Mesodermal cell (in vitro differentiated cells): ENCODE measurements at regions not wholly inside any gene's neighbourhood (a gene's known extent, or its start where the extent isn't known, plus 50 kb on each side); places are given as distances from the start of the nearest gene placed in this dataset.

Experiments
- H3K27ac ChIP-seq: 2 replicates; pipeline ENCODE4 v1.7.0; 2013; ENCODE audit warnings: mild to moderate bottlenecking, low read depth, low read length, moderate library complexity; ENCODE audit not compliant: severe bottlenecking
- H3K36me3 ChIP-seq: 2 replicates; pipeline ENCODE4 v1.7.1; 2013; ENCODE audit warnings: mild to moderate bottlenecking, low read length, moderate library complexity; ENCODE audit not compliant: control insufficient read depth, insufficient read depth
- H3K4me1 ChIP-seq: one replicate; pipeline ENCODE4 v1.7.1; 2013; ENCODE audit warnings: mild to moderate bottlenecking, low read length; ENCODE audit not compliant: insufficient read depth, control insufficient read depth, poor library complexity, severe bottlenecking
- H3K4me3 ChIP-seq: 2 replicates; pipeline ENCODE4 v1.7.0; 2013; ENCODE audit warnings: low read length, control low read depth, mild to moderate bottlenecking; ENCODE audit not compliant: insufficient read depth, poor library complexity, severe bottlenecking; ENCODE audit errors: extremely low read depth
- H3K9me3 ChIP-seq: 2 replicates; pipeline ENCODE4 v1.7.1; 2013; ENCODE audit warnings: mild to moderate bottlenecking, low read length, moderate library complexity; ENCODE audit not compliant: control insufficient read depth
- WGBS, 2 experiments: methylation state at CpG; one replicate each; pipeline ENCODE4 v1.1.5; 2013; ENCODE audit warnings: missing lambda C conversion rate in 2 of 2; ENCODE audit not compliant: insufficient coverage in 2 of 2; 5-methylcytosine and 5-hydroxymethylcytosine counted together

DNA sequence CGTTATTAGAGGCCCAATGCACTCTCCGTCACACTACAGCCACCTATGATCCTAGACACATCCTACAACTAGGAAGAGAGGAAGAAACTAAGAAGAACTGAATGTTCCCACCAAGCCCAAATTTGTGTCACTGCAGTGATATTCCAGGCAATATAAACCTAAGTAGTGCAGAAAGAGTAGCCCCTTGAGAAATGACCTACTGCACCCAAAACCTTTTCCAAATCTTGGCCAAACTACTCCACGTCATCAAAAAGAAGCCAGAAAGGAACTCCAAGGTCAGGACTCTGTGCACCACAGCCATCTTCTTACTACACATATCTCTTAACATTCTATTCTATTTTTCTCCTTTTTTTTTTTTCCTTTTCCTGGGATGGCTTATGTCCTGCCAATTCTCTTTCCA, 60.2 kb downstream of the ADAMTS1 start:
- Histone ChIP-seq H3K36me3 (no peaks in the 10 kb centered on the region), H3K9me3 (no peaks in the 10 kb centered on the region), H3K4me3 (no peak overlapping the region), H3K27ac (no peak overlapping the region), H3K4me1 (no peaks in the 10 kb centered on the region)
- WGBS, 2 experiments, result 71 to 75% methylated on average over 1 to 2 of the region's 3 CpGs

DNA sequence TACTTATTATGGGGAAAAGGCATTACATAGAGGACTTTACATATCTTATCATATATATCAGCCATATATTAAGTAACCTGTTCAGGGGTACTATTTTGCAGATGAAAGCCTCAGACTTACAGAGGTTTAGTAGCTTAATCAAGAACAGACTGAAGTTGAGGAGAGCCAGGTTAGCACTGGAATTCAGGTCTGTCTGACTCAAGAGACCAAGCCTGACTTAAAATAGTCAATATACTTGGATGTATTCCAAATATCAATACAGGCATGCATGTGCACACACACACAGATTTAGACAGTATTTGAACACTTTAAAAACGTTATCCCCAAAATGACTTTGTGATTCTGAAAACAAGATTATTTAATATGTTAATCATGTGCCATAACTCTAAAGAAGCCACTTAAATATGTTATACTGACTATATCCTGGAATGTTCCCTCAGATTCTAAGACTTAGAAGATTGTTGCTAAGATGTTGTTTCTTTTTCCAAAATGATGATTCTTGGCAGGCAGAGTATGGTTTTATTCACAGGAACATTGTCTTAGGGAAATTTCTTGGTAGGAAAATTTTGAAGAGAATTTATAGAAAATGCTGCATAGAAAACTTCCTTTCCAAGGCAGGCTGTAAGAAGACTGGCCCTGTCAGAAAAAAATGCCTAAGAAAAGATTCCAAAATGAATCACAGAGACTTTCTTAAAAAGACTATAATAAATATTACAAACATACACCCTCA, 61.6 kb downstream of the ADAMTS1 start:
- no peak overlapping the region for H3K4me3 ChIP-seq
- no peak overlapping the region for H3K27ac ChIP-seq
- no peaks in the 10 kb centered on the region for H3K9me3 ChIP-seq
- no peaks in the 10 kb centered on the region for H3K36me3 ChIP-seq
- no peaks in the 10 kb centered on the region for H3K4me1 ChIP-seq
- no CpG with 5 or more reads among the region's 1 CpG for WGBS, 2 experiments

DNA sequence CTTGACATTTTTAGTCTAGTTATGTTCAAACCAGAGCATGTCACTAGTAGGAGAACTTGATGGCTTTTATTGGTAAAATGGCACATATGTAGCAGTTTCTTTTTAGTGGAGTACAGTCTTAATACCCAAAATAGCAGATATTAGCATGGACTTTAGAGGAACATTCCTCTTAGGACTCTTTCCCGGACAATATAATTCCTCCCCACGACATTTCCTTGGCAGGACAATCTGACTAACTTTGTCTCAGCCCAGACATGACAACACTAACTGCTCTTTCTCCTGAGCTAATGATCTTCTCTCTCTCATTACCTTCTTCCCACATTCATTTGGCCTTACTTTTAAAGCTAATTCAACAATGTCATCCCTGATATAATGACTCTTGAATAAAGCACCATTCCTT, 62.5 kb downstream of the ADAMTS1 start:
- no peak overlapping the region for H3K27ac ChIP-seq
- 70 to 95% methylated on average over 2 of the region's 2 CpGs for WGBS, 2 experiments

DNA sequence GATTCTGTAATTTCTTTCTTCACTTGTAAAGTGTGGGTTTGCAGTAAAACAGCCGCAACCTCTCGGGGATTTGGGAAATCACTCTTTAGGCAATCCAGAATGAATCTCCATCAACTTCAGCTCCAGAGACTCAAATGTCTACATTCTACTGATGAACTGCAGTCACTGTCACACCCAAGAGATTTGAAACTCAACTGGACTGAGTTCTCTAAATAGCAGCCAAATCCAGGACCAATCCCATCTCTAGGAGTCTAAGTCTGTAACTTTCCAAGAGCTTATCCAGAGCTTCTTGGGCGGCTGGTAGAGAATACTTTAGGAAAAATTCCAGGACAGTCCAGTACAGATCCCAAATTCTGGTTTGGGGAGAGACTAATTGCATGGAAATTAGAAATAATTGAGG, 62.9 kb downstream of the ADAMTS1 start:
- peaks cover 4% of the 10 kb centered on the region for H3K4me1 ChIP-seq
- H3K9me3 ChIP-seq, result peaks cover 4% of the 10 kb centered on the region
- H3K27ac ChIP-seq, result no peak overlapping the region
- 60 to 100% methylated on average over 1 to 2 of the region's 3 CpGs for WGBS, 2 experiments
- H3K36me3 ChIP-seq, result no peaks in the 10 kb centered on the region
- no peak overlapping the region for H3K4me3 ChIP-seq

More for the DNA sequence above, 62.5 kb downstream of the ADAMTS1 start:
- Histone ChIP-seq H3K4me1 (no peaks in the 10 kb centered on the region), H3K4me3 (no peak overlapping the region), H3K36me3 (no peaks in the 10 kb centered on the region), H3K9me3 (peaks cover 4% of the 10 kb centered on the region)

DNA sequence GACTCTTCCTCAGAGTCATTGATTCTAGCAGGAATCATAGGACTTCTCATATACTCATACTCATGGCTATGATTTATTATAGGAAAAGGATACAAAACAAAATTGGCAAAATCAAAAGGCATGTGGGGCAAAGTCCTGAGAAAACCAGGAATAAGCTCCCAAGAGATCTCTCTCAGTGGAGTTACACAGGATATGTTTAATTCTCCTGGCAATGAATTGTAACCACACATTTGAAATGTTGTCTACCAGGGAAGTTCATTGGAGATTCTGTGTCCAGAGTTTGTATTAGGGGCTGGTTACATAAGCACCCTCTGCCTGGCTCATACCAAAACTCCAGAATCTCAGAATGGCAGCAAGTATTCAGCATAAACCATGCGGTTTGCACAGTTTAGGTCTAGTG, 63.9 kb downstream of the ADAMTS1 start:
- peaks cover 14% of the 10 kb centered on the region for H3K4me1 ChIP-seq
- H3K4me3 ChIP-seq, result no peak overlapping the region
- peaks cover 4% of the 10 kb centered on the region for H3K9me3 ChIP-seq
- no peaks in the 10 kb centered on the region for H3K36me3 ChIP-seq
- WGBS, 2 experiments, result 83 to 100% methylated on average over 1 of the region's 1 CpG
- no peak overlapping the region for H3K27ac ChIP-seq

DNA sequence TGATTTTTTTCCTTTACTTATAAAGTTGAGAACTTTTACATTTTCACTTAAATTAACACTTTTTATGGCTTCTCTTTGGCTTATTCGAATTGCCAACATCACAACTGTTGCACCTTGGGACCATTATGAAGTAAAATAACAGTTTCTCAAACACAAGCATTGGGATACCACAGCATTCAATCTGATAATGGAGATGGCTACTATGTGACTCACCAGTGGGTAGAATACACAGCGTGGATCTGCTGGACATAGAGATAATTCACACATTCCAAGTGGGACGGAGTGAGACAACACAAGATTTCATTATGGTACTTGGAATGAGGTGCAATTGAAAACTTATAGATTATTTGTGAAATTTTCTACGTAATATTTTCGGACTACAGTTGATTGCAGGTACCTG, 68.0 kb downstream of the ADAMTS1 start:
- H3K9me3 ChIP-seq, result peaks cover 4% of the 10 kb centered on the region
- peak overlapping the region; percentile 77 for H3K27ac ChIP-seq
- WGBS, 2 experiments, result 92 to 95% methylated on average over 2 to 3 of the region's 5 CpGs
- H3K4me3 ChIP-seq, result no peak overlapping the region
- no peaks in the 10 kb centered on the region for H3K36me3 ChIP-seq
- H3K4me1 ChIP-seq, result peaks cover 26% of the 10 kb centered on the region

DNA sequence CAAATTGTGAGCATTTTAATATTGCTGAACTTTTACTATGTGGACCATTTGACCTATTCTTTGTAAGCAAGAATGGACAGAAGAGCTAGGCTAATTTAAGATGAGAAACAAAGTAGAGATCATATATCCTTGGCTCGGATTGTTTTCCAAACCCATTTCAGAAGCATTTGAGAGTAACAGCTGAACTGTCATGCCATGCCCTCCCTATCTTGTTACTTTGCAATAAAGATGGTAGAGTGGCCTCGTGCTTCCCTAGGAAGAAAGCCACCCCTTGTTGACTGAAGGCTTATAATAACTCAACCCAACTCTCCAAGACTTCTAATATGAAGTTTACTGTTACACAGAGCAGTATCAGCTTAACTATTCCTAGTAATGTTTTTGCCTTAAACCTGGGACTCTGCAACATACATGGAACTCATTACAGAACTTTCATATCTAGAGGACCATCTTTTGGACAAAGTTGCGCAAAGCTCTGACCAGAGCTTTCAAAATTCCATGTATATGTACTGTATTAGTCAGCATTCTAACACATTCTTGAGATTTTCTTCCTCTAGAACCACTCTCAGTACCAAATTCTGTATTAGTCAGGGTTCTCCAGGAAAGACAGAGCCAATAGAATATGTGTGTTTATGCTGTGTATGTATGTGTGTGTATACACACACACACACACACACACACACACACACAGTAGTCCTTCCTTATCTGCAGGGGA, 68.7 kb downstream of the ADAMTS1 start:
- 88 to 100% methylated on average over 1 of the region's 3 CpGs for WGBS, 2 experiments
- Histone ChIP-seq H3K36me3 (no peaks in the 10 kb centered on the region), H3K4me1 (peaks cover 33% of the 10 kb centered on the region), H3K4me3 (no peak overlapping the region), H3K27ac (peak overlapping the region; percentile 77), H3K9me3 (peaks cover 4% of the 10 kb centered on the region)

DNA sequence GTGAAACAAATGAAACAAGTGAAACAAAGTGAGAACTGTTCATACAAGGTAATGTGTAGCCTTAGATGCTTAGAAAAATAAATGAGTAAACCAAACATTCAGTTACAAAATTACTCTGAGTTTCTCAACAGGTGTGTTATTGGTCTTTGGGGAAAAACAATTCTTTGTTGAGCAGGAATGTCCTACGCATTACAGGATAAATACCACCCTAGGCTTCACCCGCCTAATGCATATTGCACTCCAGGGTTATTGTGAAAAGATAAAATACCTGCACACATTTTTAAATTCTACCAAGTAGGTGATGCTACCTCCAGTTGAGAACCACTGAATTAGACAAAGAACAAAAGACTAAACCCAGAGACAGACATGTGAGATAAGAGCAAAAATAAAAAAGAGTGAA, 72.2 kb downstream of the ADAMTS1 start:
- H3K9me3 ChIP-seq, result peaks cover 2% of the 10 kb centered on the region
- no peaks in the 10 kb centered on the region for H3K36me3 ChIP-seq
- no CpG with 5 or more reads among the region's 2 CpGs for WGBS, 2 experiments
- H3K4me3 ChIP-seq, result no peak overlapping the region
- H3K27ac ChIP-seq, result no peak overlapping the region
- H3K4me1 ChIP-seq, result peaks cover 34% of the 10 kb centered on the region

DNA sequence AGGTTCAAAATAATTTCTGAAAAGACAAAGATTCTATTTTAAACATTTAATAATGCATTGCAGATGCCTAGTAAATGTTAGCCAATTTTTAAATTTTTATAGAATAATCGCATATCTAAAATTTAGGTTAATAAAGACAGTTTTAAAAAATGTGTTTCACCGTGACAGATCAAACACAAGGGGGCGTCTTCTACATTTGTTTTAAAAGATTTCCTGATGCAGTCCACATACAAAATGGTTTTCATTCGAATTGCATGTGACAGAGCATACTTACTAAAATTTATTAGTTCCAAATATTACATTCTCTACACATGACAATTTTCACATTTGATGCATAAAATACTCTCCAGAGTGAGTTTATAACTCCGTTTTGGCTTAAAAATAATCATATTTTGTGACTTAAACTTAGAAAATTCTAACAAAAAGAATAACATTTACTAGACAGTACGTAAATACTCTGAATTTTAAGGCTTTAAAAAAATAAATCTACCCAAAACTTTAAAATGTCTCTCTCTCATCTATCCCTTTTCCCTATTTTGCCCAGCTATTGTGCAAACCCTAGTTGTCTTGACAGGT, 75.5 kb downstream of the ADAMTS1 start:
- no peak overlapping the region for H3K4me3 ChIP-seq
- H3K9me3 ChIP-seq, result no peaks in the 10 kb centered on the region
- H3K4me1 ChIP-seq, result peaks cover 8% of the 10 kb centered on the region
- 43 to 67% methylated on average over 1 to 3 of the region's 6 CpGs for WGBS, 2 experiments
- H3K27ac ChIP-seq, result no peak overlapping the region
- no peaks in the 10 kb centered on the region for H3K36me3 ChIP-seq

DNA sequence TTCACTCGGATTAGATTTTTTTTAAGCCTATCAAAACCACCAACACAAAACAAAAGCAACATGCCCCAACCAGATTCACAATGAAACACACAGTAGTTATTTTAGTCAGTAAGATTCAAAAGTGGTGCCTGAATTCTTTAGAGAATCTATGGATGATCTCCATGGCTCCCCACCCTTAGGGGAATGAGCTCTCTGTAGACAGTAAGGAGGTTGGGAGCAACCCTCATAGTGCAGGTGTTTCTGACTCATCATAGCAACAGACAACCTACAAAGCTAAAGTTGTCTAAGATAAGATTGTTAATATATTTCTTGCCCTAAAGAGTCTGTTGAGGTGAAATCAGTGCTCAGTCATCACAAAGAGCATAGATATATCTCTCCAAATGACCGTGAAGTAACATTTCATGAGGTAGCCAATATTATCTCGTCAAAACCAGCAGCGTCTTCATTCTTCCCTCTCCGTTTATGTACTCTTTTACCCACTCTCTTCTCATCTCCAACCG, 78.3 kb downstream of the ADAMTS1 start:
- WGBS, 2 experiments, result 93 to 94% methylated on average over 4 to 5 of the region's 6 CpGs
- H3K4me1 ChIP-seq, result peaks cover 5% of the 10 kb centered on the region
- H3K36me3 ChIP-seq, result no peaks in the 10 kb centered on the region

More for the DNA sequence above, 78.3 kb downstream of the ADAMTS1 start:
- Histone ChIP-seq H3K27ac (no peak overlapping the region), H3K9me3 (no peaks in the 10 kb centered on the region), H3K4me3 (no peak overlapping the region)
